PFSK-1 (cell line): ENCODE measurements at regions not wholly inside any gene's neighbourhood (a gene's known extent, or its start where the extent isn't known, plus 50 kb on each side); places are given as distances from the start of the nearest gene placed in this dataset.

ENCODE experiments used
- FOXP2 ChIP-seq: optimal IDR thresholded peaks from 2 replicates; pipeline ENCODE3; 2011; ENCODE audit warnings: borderline replicate concordance, control low read depth, inconsistent platforms; ENCODE audit not compliant: insufficient read depth; ENCODE audit errors: extremely low read length, extremely low read depth
- POLR2AphosphoS5 ChIP-seq: IDR thresholded peaks from 2 replicates; pipeline ENCODE4 v1.6.1; 2012; ENCODE audit warnings: low read depth, mild to moderate bottlenecking, control low read depth, low read length, moderate library complexity
- REST ChIP-seq, 2 experiments: IDR thresholded peaks; 2 replicates each; pipeline versions ENCODE4 v1.6.1 to v1.8.0; 2011 to 2012; ENCODE audit warnings: low read depth in 2 of 2, low read length in 2 of 2, control low read depth in 1 of 2, inconsistent platforms in 1 of 2, mild to moderate bottlenecking in 1 of 2, moderate library complexity in 1 of 2; ENCODE audit not compliant: insufficient read depth in 1 of 2
- SIN3A ChIP-seq: IDR thresholded peaks from 2 replicates; pipeline ENCODE4 v1.6.1; 2012; ENCODE audit warnings: mild to moderate bottlenecking, low read length, moderate library complexity, borderline replicate concordance; ENCODE audit not compliant: insufficient read depth
- TAF1 ChIP-seq: IDR thresholded peaks from 2 replicates; pipeline ENCODE4 v1.6.1; 2012; ENCODE audit warnings: low read length, control low read depth, borderline replicate concordance; ENCODE audit not compliant: insufficient read depth

GRCh38 chr12:77429426-77429825 lies 364.1 kb upstream of the E2F7 start:
- no peak for TF ChIP-seq FOXP2
- TF ChIP-seq TAF1: no peak

GRCh38 chr12:77421152-77421551 lies 355.8 kb upstream of the E2F7 start:
- no peak for TF ChIP-seq TAF1
- TF ChIP-seq SIN3A: no peak
- TF ChIP-seq FOXP2: no peak
- TF ChIP-seq REST (IDR thresholded peaks at IDR 0.05; ENCODE audit: insufficient read depth in 1 of 2, low read depth in 2 of 2, low read length in 2 of 2): no peak
- TF ChIP-seq POLR2AphosphoS5: no peak

GRCh38 chr12:77409551-77409950 lies 344.2 kb upstream of the E2F7 start:
- TF ChIP-seq TAF1: no peak
- no peak for TF ChIP-seq SIN3A
- no peak for TF ChIP-seq REST (IDR thresholded peaks at IDR 0.05; ENCODE audit: insufficient read depth in 1 of 2, low read depth in 2 of 2, low read length in 2 of 2)
- no peak for TF ChIP-seq POLR2AphosphoS5
- no peak for TF ChIP-seq FOXP2

GRCh38 chr12:77407931-77408330 lies 342.6 kb upstream of the E2F7 start:
- TF ChIP-seq FOXP2 (no peak), POLR2AphosphoS5 (no peak), TAF1 (no peak), SIN3A (no peak), REST (IDR thresholded peaks at IDR 0.05; ENCODE audit: insufficient read depth in 1 of 2, low read depth in 2 of 2, low read length in 2 of 2) (no peak)

GRCh38 chr12:77406219-77406905 lies 341.0 kb upstream of the E2F7 start:
- TF ChIP-seq REST (IDR thresholded peaks at IDR 0.05; ENCODE audit: insufficient read depth in 1 of 2, low read depth in 2 of 2, low read length in 2 of 2): no peak
- no peak for TF ChIP-seq TAF1
- no peak for TF ChIP-seq POLR2AphosphoS5
- TF ChIP-seq SIN3A: no peak
- TF ChIP-seq FOXP2: no peak
